ENCODE measurements at regions not wholly inside any gene's neighbourhood (a gene's known extent, or its start where the extent isn't known, plus 50 kb on each side); places are given as distances from the start of the nearest gene placed in this dataset.

GRCh38 chr9:18371621-18372020, 102.3 kb upstream of the ADAMTSL1 start (continued):
- TF ChIP-seq FOXP1 (CRISPR knock-in tag; IDR thresholded peaks at IDR 0.05; ENCODE audit: borderline replicate concordance), result no peak
- no peak for TF ChIP-seq ZNF281 (CRISPR knock-in tag; IDR thresholded peaks at IDR 0.05)
- TF ChIP-seq, protein P1, sequence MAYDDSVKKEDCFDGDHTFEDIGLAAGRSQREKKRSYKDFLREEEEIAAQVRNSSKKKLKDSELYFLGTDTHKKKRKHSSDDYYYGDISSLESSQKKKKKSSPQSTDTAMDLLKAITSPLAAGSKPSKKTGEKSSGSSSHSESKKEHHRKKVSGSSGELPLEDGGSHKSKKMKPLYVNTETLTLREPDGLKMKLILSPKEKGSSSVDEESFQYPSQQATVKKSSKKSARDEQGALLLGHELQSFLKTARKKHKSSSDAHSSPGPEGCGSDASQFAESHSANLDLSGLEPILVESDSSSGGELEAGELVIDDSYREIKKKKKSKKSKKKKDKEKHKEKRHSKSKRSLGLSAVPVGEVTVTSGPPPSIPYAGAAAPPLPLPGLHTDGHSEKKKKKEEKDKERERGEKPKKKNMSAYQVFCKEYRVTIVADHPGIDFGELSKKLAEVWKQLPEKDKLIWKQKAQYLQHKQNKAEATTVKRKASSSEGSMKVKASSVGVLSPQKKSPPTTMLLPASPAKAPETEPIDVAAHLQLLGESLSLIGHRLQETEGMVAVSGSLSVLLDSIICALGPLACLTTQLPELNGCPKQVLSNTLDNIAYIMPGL (CRISPR knock-in tag; IDR thresholded peaks at IDR 0.05), result no peak
- no peak for TF ChIP-seq ATF2 (CRISPR knock-in tag; IDR thresholded peaks at IDR 0.05; ENCODE audit: borderline replicate concordance, low read depth)
- no peak for TF ChIP-seq TEAD4 (CRISPR knock-in tag; IDR thresholded peaks at IDR 0.05)

DNA sequence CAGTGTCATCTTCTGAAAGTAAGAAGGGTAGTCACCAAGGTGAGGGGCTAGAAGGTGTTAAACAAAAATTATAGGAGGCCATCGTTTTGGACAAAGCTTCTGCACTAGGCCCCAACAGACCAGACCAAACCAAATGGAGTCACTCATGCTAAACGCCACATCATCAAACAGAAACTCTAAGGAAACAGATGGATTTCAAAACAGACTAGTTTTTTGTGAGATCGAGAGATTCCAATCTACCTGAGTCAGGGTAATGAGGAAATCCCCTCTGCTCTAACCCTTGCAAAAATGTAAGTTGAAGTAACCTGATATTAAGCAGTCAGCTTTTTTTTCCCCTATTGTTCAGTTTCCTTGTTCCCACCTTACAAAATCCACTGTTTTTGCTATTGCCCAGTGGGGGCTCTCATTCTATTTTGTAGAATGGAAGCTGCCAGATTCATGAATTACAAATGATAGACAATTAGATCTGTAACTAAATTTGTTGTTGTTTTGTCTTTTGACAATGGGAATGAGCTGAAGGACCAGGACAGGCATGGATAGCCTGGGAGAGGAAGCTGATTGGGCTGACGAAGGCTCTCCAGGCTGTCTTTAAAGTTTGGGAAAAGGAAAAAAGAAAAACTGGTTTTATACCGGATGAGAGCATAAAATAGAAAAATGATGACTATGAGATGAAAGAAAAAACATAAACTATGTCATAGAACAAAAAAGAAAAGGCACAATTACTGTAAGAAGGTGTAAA, 94.7 kb upstream of the ADAMTSL1 start:
- no peak for DNase-seq (ENCODE audit: low spot score)

DNA sequence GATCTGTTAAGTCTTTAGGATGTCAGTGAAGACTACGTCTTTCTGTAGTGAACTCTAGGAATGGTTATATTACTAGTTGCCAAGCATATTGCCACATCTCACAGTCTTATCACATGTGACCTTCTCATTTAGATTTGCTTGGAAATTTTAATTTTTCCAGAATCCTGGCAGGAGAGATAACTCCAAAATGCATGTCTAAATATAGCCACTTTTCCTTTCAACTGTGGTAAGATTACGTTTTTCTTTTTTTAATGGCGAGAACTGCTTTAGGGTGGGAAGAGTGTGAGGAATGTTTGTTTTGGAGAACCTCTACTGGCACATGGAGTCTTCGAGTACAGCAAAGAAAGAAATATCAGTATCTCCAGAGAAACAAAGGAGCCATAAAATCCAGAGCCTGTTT, 91.7 kb upstream of the ADAMTSL1 start:
- POLR2A ChIA-PET, result no interaction called here
- H3K4me3 Mint-ChIP-seq, result no peak overlapping the region
- no peak for TF ChIP-seq ZNF423 (CRISPR knock-in tag; IDR thresholded peaks at IDR 0.05)
- no peak for TF ChIP-seq GRHL2 (CRISPR knock-in tag; IDR thresholded peaks at IDR 0.05; ENCODE audit: insufficient replicate concordance, severe bottlenecking)
- TF ChIP-seq TEAD1 (CRISPR knock-in tag; IDR thresholded peaks at IDR 0.05), result no peak
- no peak for TF ChIP-seq IRF2 (CRISPR knock-in tag; IDR thresholded peaks at IDR 0.05; ENCODE audit: borderline replicate concordance, low read depth)
- no peak for TF ChIP-seq MLX (CRISPR knock-in tag; IDR thresholded peaks at IDR 0.05)
- TF ChIP-seq SMAD4 (CRISPR knock-in tag; IDR thresholded peaks at IDR 0.05), result no peak
- TF ChIP-seq USF2 (CRISPR knock-in tag; IDR thresholded peaks at IDR 0.05), result no peak
- no peak for TF ChIP-seq ATF1 (CRISPR knock-in tag; IDR thresholded peaks at IDR 0.05)
- no peak for TF ChIP-seq HMGA2 (CRISPR knock-in tag; IDR thresholded peaks at IDR 0.05)
- no peak for TF ChIP-seq ETV6 (CRISPR knock-in tag; IDR thresholded peaks at IDR 0.05)

More for the DNA sequence above, 94.7 kb upstream of the ADAMTSL1 start:
- peaks cover 14% of the 10 kb centered on the region for H3K9me3 Mint-ChIP-seq
- CTCF ChIA-PET, result interaction anchor here (1.1 to 1.4 kb wide), 2 partner anchors 17 to 63 kb away, joined by 4 to 5 read pairs; no protein-coding TSS in a partner anchor
- ATAC-seq, result peak; percentile 80
- peaks cover 17% of the 10 kb centered on the region for H3K4me1 Mint-ChIP-seq
- H3K4me3 Mint-ChIP-seq, result no peak overlapping the region
- no peak for TF ChIP-seq CREB1 (CRISPR knock-in tag; IDR thresholded peaks at IDR 0.05)
- TF ChIP-seq RELA (CRISPR knock-in tag; IDR thresholded peaks at IDR 0.05; ENCODE audit: borderline replicate concordance), result no peak
- TF ChIP-seq IRF2 (CRISPR knock-in tag; IDR thresholded peaks at IDR 0.05; ENCODE audit: borderline replicate concordance, low read depth), result no peak
- no peak for TF ChIP-seq NR1H2 (CRISPR knock-in tag; IDR thresholded peaks at IDR 0.05)
- no peak for TF ChIP-seq ZBTB21 (CRISPR knock-in tag; IDR thresholded peaks at IDR 0.05; ENCODE audit: borderline replicate concordance)
- no peak for TF ChIP-seq FOXP4 (CRISPR knock-in tag; IDR thresholded peaks at IDR 0.05)
- no peak for TF ChIP-seq CDX4 (CRISPR knock-in tag; IDR thresholded peaks at IDR 0.05; ENCODE audit: borderline replicate concordance)
- no peaks in the 10 kb centered on the region for H3K36me3 Mint-ChIP-seq
- H3K27ac Mint-ChIP-seq, result peak overlapping the region; percentile 68
- POLR2A ChIA-PET, result no interaction called here
- H3K27me3 Mint-ChIP-seq (ENCODE audit: low read depth), result no peaks in the 10 kb centered on the region

More for the DNA sequence above, 91.7 kb upstream of the ADAMTSL1 start:
- ATAC-seq (no peak), DNase-seq (ENCODE audit: low spot score) (no peak)
- Mint-ChIP-seq H3K9me3 (0 out of 2 replicates have a peak, but pooled peaks cover under 1% of the 10 kb centered on the region), H3K27me3 (ENCODE audit: low read depth) (no peaks in the 10 kb centered on the region), H3K36me3 (no peaks in the 10 kb centered on the region), H3K27ac (no peak overlapping the region), H3K4me1 (peaks cover 22% of the 10 kb centered on the region)
- CTCF ChIA-PET, result no interaction called here

Measured in WTC11 (cell line).